Ovary (tissue), 7 donors: ENCODE measurements at regions not wholly inside any gene's neighbourhood (a gene's known extent, or its start where the extent isn't known, plus 50 kb on each side); places are given as distances from the start of the nearest gene placed in this dataset.

Source experiments
- DNase-seq, 5 donors: peaks; one replicate each; pipeline ENCODE4 v3.0.0-alpha.2; 2019 to 2020
- H3K27ac ChIP-seq, 2 donors: fragments of 200-600 bp; one replicate each; pipeline versions ENCODE4 v1.5.1 to v1.8.0; 2019 to 2022
- H3K27me3 ChIP-seq: fragments of 200-600 bp; one replicate; pipeline ENCODE4 v1.8.0; 2022
- H3K36me3 ChIP-seq: fragments of 200-600 bp; sonication (generic); one replicate; pipeline ENCODE4 v1.5.1; 2019
- H3K4me1 ChIP-seq: one replicate; pipeline ENCODE4 v1.8.1; 2013; ENCODE audit warnings: mild to moderate bottlenecking, moderate library complexity; ENCODE audit not compliant: insufficient read depth
- H3K4me3 ChIP-seq: fragments of 200-600 bp; sonication (generic); one replicate; pipeline ENCODE4 v1.5.1; 2017
- H3K9me3 ChIP-seq, 2 donors: fragments of 200-600 bp in 1 of 2; sonication (generic) in 1 of 2; one replicate each; pipeline versions ENCODE4 v1.5.1 to v1.8.1; 2013 to 2019; ENCODE audit warnings: mild to moderate bottlenecking in 1 of 2, moderate library complexity in 1 of 2
- EP300 ChIP-seq: sonication (generic); formaldehyde crosslinking; IDR thresholded peaks from one replicate; pipeline ENCODE4 v1.6.1; 2017; ENCODE audit warnings: antibody characterized with exemption
- POLR2A ChIP-seq: fragments of 450-650 bp; IDR thresholded peaks from one replicate; pipeline ENCODE4 v1.6.1; 2017; ENCODE audit warnings: antibody characterized with exemption, mild to moderate bottlenecking, moderate library complexity
- WGBS, 3 donors: extraction: QIAGEN DNeasy Blood & Tissue Kit in 1 of 3; methylation state at CpG; one replicate each; pipeline versions ENCODE4 v1.1.5 to v1.1.7; 2013 to 2017; 5-methylcytosine and 5-hydroxymethylcytosine counted together
- intact Hi-C, 4 donors: fragments of 100-400 bp; cut with DNase I; formaldehyde crosslinking; loops; one replicate each; pipeline versions ENCODE4 v1.11.0 to v1.15.1; 2022 to 2023
- TF ChIP-seq, protein P1 (sequence below), 3 donors: fragments of 450-650 bp in 2 of 3; fragments of 200-600 bp in 1 of 3; IDR thresholded peaks; one replicate each; pipeline versions ENCODE4 v1.5.1 to v1.8.0; 2016 to 2022; ENCODE audit warnings: antibody characterized with exemption in 3 of 3, mild to moderate bottlenecking in 1 of 3
- donor health status: DM: no; HTN: no; CAD: no; lungs with moderate emphysema.
- donor health status: DM: no; HTN: no; CAD: no.
- donor health status: Bipolar disorder and iron deficiency.
- donor health status: DM: no; HTN: no; CAD: no.
- donor health status: DM: yes; HTN: yes; CAD: no.

DNA sequence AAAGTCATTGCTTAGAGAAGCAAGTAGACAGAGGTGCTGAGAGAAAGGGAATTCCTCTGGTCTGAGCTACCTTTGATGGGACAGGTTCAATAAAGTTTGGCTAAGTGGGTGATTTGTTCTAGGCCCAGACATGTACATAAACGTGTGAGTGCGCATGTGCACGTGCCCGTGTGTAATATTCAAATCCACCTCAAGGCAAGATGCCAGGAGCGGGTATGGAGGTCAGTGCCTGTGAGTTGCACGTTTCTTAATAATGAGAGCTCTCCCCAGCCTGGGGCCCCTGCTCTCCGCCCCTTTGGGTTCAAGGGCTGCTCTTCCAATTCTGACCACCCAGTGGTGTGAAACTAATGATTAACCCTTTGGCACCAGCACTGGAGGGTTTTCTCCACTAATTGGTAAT lies 53.8 kb upstream of the LMO4 start:
- Histone ChIP-seq H3K4me3 (no peak overlapping the region), H3K36me3 (no peaks in the 10 kb centered on the region), H3K27me3 (no peaks in the 10 kb centered on the region), H3K9me3 (no peaks in the 10 kb centered on the region), H3K4me1 (no peaks in the 10 kb centered on the region), H3K27ac (no peak overlapping the region)
- intact Hi-C loops = no loop called here
- no peak for DNase-seq
- TF ChIP-seq POLR2A = no peak
- no peak for TF ChIP-seq EP300
- TF ChIP-seq, protein P1, sequence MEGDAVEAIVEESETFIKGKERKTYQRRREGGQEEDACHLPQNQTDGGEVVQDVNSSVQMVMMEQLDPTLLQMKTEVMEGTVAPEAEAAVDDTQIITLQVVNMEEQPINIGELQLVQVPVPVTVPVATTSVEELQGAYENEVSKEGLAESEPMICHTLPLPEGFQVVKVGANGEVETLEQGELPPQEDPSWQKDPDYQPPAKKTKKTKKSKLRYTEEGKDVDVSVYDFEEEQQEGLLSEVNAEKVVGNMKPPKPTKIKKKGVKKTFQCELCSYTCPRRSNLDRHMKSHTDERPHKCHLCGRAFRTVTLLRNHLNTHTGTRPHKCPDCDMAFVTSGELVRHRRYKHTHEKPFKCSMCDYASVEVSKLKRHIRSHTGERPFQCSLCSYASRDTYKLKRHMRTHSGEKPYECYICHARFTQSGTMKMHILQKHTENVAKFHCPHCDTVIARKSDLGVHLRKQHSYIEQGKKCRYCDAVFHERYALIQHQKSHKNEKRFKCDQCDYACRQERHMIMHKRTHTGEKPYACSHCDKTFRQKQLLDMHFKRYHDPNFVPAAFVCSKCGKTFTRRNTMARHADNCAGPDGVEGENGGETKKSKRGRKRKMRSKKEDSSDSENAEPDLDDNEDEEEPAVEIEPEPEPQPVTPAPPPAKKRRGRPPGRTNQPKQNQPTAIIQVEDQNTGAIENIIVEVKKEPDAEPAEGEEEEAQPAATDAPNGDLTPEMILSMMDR (IDR thresholded peaks at IDR 0.05) = no peak
- 78 to 83% (median 82%) methylated on average over 7 of the region's 7 CpGs for WGBS, 3 donors

- H3K9me3 ChIP-seq = no peaks in the 10 kb centered on the region
- no peaks in the 10 kb centered on the region for H3K36me3 ChIP-seq
- H3K27ac ChIP-seq = no peak overlapping the region
- intact Hi-C loops = no loop called here
- no peaks in the 10 kb centered on the region for H3K27me3 ChIP-seq
- no peak for DNase-seq
- WGBS, 3 donors = 60 to 63% (median 60%) methylated on average over 4 of the region's 4 CpGs
- TF ChIP-seq POLR2A (no peak), EP300 (no peak)
- TF ChIP-seq, protein P1 (IDR thresholded peaks at IDR 0.05) = no peak
- no peak overlapping the region for H3K4me3 ChIP-seq
- no peaks in the 10 kb centered on the region for H3K4me1 ChIP-seq
These were observed 49.7 kb upstream of the LMO4 start for GRCh38 chr1:87278825-87279535.
